ENCODE measurements at regions not wholly inside any gene's neighbourhood (a gene's known extent, or its start where the extent isn't known, plus 50 kb on each side); places are given as distances from the start of the nearest gene placed in this dataset.

GRCh38 chr7:110446658-110447057, 644.3 kb upstream of the LRRN3 start:
- Histone ChIP-seq H3K79me2 (ENCODE audit: control insufficient read depth, insufficient read depth, low read length) (no peaks in the 10 kb centered on the region), H3K27me3 (replicated peaks in 1 of 2; ENCODE audit: control insufficient read depth in 2 of 2, insufficient read depth in 2 of 2, low read length in 1 of 2) (no peaks in the 10 kb centered on the region), H4K20me1 (ENCODE audit: control insufficient read depth, insufficient read depth) (no peaks in the 10 kb centered on the region), H3K36me3 (ENCODE audit: control insufficient read depth in 2 of 2, insufficient read depth in 2 of 2, low read length in 1 of 2) (no peaks in the 10 kb centered on the region), H3K27ac (ENCODE audit: control insufficient read depth, insufficient read depth) (no peak overlapping the region), H2AFZ (ENCODE audit: control insufficient read depth, low read depth, low read length) (no peak overlapping the region), H3K9ac (ENCODE audit: control insufficient read depth, insufficient read depth, low read length) (no peak overlapping the region), H3K4me3 (no peak overlapping the region), H3K9me3 (replicated peaks; ENCODE audit: control insufficient read depth, insufficient read depth, low read length) (no peaks in the 10 kb centered on the region), H3K4me1 (ENCODE audit: control insufficient read depth, insufficient read depth, low read length) (no peaks in the 10 kb centered on the region), H3K4me2 (ENCODE audit: control insufficient read depth, insufficient read depth) (no peak overlapping the region)
- ChIA-PET RAD21 (ENCODE audit: unreplicated experiment) (no interaction called here), SMC1A (ENCODE audit: uncharacterized antibody, unreplicated experiment) (interaction anchor here (0.6 kb wide), 1 partner anchor 1125 kb away, joined by 3 read pairs; no protein-coding TSS in a partner anchor), POLR2A (no interaction called here), CTCF (interaction anchor here (1.1 kb wide), 1 partner anchor 74 kb away, joined by 3 read pairs; no protein-coding TSS in a partner anchor)
- BruUV-seq (replicated peaks), result no TSS peak
- DNase-seq (ENCODE audit: low read depth, low spot score) (no peak), FAIRE-seq (no peak), ATAC-seq (no peak)
- TF ChIP-seq NR2C2 (IDR thresholded peaks at IDR 0.05; ENCODE audit: borderline replicate concordance, control insufficient read depth, insufficient read length, low read depth) (no peak), NFXL1 (IDR thresholded peaks at IDR 0.05; ENCODE audit: borderline replicate concordance) (no peak), HDGF (IDR thresholded peaks at IDR 0.05) (no peak), ZNF622 (IDR thresholded peaks at IDR 0.05) (no peak), E2F4 (IDR thresholded peaks at IDR 0.05; ENCODE audit: low read depth, low read length) (no peak), REST (IDR thresholded peaks at IDR 0.05; ENCODE audit: low read depth, low read length) (no peak), SP1 (IDR thresholded peaks at IDR 0.05; ENCODE audit: low read depth, low read length) (no peak), RCOR1 (conservative IDR thresholded peaks at IDR 0.05; ENCODE audit: low read depth, low read length) (no peak), CHD1 (IDR thresholded peaks at IDR 0.05; ENCODE audit: low read depth, low read length) (no peak), RBBP5 (conservative IDR thresholded peaks at IDR 0.05) (no peak), NFYB (IDR thresholded peaks at IDR 0.05; ENCODE audit: insufficient read depth, low read depth, low read length) (no peak), USF2 (IDR thresholded peaks at IDR 0.05; ENCODE audit: borderline replicate concordance, low read depth, low read length) (no peak)
- TF ChIP-seq, protein P1, sequence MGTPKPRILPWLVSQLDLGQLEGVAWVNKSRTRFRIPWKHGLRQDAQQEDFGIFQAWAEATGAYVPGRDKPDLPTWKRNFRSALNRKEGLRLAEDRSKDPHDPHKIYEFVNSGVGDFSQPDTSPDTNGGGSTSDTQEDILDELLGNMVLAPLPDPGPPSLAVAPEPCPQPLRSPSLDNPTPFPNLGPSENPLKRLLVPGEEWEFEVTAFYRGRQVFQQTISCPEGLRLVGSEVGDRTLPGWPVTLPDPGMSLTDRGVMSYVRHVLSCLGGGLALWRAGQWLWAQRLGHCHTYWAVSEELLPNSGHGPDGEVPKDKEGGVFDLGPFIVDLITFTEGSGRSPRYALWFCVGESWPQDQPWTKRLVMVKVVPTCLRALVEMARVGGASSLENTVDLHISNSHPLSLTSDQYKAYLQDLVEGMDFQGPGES (IDR thresholded peaks at IDR 0.05), result no peak
- TF ChIP-seq, protein P2, sequence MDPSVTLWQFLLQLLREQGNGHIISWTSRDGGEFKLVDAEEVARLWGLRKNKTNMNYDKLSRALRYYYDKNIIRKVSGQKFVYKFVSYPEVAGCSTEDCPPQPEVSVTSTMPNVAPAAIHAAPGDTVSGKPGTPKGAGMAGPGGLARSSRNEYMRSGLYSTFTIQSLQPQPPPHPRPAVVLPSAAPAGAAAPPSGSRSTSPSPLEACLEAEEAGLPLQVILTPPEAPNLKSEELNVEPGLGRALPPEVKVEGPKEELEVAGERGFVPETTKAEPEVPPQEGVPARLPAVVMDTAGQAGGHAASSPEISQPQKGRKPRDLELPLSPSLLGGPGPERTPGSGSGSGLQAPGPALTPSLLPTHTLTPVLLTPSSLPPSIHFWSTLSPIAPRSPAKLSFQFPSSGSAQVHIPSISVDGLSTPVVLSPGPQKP (IDR thresholded peaks at IDR 0.05; ENCODE audit: low read depth, low read length), result no peak
- 59% methylated on average over 6 of the region's 6 CpGs for WGBS (ENCODE audit: insufficient coverage, insufficient replicate concordance, low lambda C conversion rate, missing lambda C conversion rate)
- in situ Hi-C loops (cut with MboI) (no loop called here), intact Hi-C loops (cut with micrococcal nuclease; ENCODE audit: unreplicated experiment) (loop anchor here (10.0 kb wide), 2 partner anchors 658 to 1832 kb away; no protein-coding TSS in a partner anchor)
